B cell (primary cell): ENCODE measurements at regions not wholly inside any gene's neighbourhood (a gene's known extent, or its start where the extent isn't known, plus 50 kb on each side); places are given as distances from the start of the nearest gene placed in this dataset.

Experiments
- ATAC-seq: fragments of 200-7000 bp; cut with Tn5 transposase; one replicate; pipeline ENCODE4 v1.10.0; 2021; ENCODE audit warnings: low read depth, mild to moderate bottlenecking, moderate number of reproducible peaks, moderate library complexity
- CTCF ChIA-PET: fragments of 350-600 bp; sonication (Branson Sonifier 250); formaldehyde crosslinking; loops from one replicate; lab custom pipeline; 2021; ENCODE audit warnings: antibody characterized with exemption, inconsistent platforms; lab: Charles Lee
- POLR2A ChIA-PET: fragments of 350-600 bp; sonication (Branson Sonifier 250); formaldehyde crosslinking; loops from one replicate; lab custom pipeline; 2021; ENCODE audit warnings: antibody characterized with exemption; lab: Charles Lee
- DNase-seq: peaks from one replicate; pipeline ENCODE4 v3.0.0; 2013
- H2AFZ ChIP-seq: 2 replicates; pipeline ENCODE4 v1.6.1; 2012; ENCODE audit warnings: mild to moderate bottlenecking, low read depth, low read length; ENCODE audit not compliant: insufficient read depth, poor library complexity, severe bottlenecking
- H3K27ac ChIP-seq, 2 donors: 1 replicate in 1 of 2; 2 replicates in 1 of 2; pipeline ENCODE4 v1.5.1; 2012 to 2013; ENCODE audit warnings: low read length in 2 of 2, mild to moderate bottlenecking in 2 of 2, moderate library complexity in 1 of 2
- H3K27me3 ChIP-seq, 4 experiments: fragments of 200-600 bp in 1 of 4; sonication (generic) in 1 of 4; replicated peaks in 1 of 4; 1 replicate in 2 of 4; 2 replicates in 2 of 4; pipeline versions ENCODE4 v1.6.1 to v1.7.0; 2013 to 2016; ENCODE audit warnings: low read length in 3 of 4, mild to moderate bottlenecking in 2 of 4, mixed read lengths in 1 of 4, moderate library complexity in 1 of 4; ENCODE audit not compliant: insufficient read depth in 4 of 4, control insufficient read depth in 3 of 4; ENCODE audit errors: control extremely low read depth in 1 of 4
- H3K36me3 ChIP-seq, 2 experiments: replicated peaks in 1 of 2; 1 replicate in 1 of 2; 2 replicates in 1 of 2; pipeline versions ENCODE4 v1.6.1 to v1.7.1; 2013; ENCODE audit warnings: low read length in 1 of 2; ENCODE audit not compliant: insufficient read depth in 2 of 2, control insufficient read depth in 1 of 2; ENCODE audit errors: control extremely low read depth in 1 of 2, extremely low read depth in 1 of 2
- H3K4me1 ChIP-seq, 2 donors: fragments of 200-600 bp in 1 of 2; sonication (generic) in 1 of 2; 1 replicate in 1 of 2; 2 replicates in 1 of 2; pipeline versions ENCODE4 v1.5.1 to v1.6.1; 2013 to 2017; ENCODE audit warnings: low read length in 2 of 2; ENCODE audit not compliant: control insufficient read depth in 2 of 2, insufficient read depth in 2 of 2
- H3K4me2 ChIP-seq: replicated peaks from 2 replicates; pipeline ENCODE3; 2012; ENCODE audit warnings: mild to moderate bottlenecking, low read depth, low read length; ENCODE audit not compliant: poor library complexity, severe bottlenecking
- H3K4me3 ChIP-seq, 5 experiments: fragments of 200-600 bp in 1 of 5; sonication (generic) in 1 of 5; 1 replicate in 3 of 5; 2 replicates in 2 of 5; pipeline versions ENCODE4 v1.5.1 to v1.7.0; 2011 to 2016; ENCODE audit warnings: low read length in 4 of 5, mild to moderate bottlenecking in 4 of 5, low read depth in 2 of 5, control low read depth in 1 of 5, moderate library complexity in 1 of 5; ENCODE audit not compliant: insufficient read depth in 1 of 5; ENCODE audit errors: control extremely low read depth in 1 of 5, extremely low read depth in 1 of 5
- H3K79me2 ChIP-seq: fragments of 200-600 bp; sonication (generic); one replicate; pipeline ENCODE4 v1.6.0; 2016; ENCODE audit warnings: low read length; ENCODE audit not compliant: control insufficient read depth, insufficient read depth
- H3K9ac ChIP-seq: fragments of 200-600 bp; sonication (generic); 2 replicates; pipeline ENCODE4 v1.6.1; 2017; ENCODE audit warnings: mild to moderate bottlenecking, low read length, moderate library complexity
- H3K9me3 ChIP-seq, 3 donors: one replicate each; pipeline versions ENCODE4 v1.6.1 to v1.7.1; 2013; ENCODE audit warnings: low read length in 2 of 3; ENCODE audit not compliant: control insufficient read depth in 2 of 3, insufficient read depth in 1 of 3; ENCODE audit errors: control extremely low read depth in 1 of 3
- H4K20me1 ChIP-seq: 2 replicates; pipeline ENCODE4 v1.6.0; 2012; ENCODE audit warnings: mild to moderate bottlenecking, low read length; ENCODE audit not compliant: insufficient read depth, control insufficient read depth, poor library complexity, severe bottlenecking
- H3K27ac Mint-ChIP-seq: one replicate; pipeline ENCODE4 v1.8.0; 2021; ENCODE audit warnings: mixed read lengths
- H3K27me3 Mint-ChIP-seq: one replicate; pipeline ENCODE4 v1.8.0; 2021; ENCODE audit warnings: mixed read lengths
- H3K4me1 Mint-ChIP-seq: one replicate; pipeline ENCODE4 v1.8.0; 2021; ENCODE audit warnings: mixed read lengths
- H3K4me3 Mint-ChIP-seq: one replicate; pipeline ENCODE4 v1.8.0; 2021; ENCODE audit warnings: mixed read lengths
- H3K9me3 Mint-ChIP-seq: one replicate; pipeline ENCODE4 v1.8.0; 2022; ENCODE audit warnings: mixed read lengths; ENCODE audit not compliant: insufficient read depth
- EZH2 ChIP-seq: IDR thresholded peaks from 2 replicates; pipeline ENCODE4 v1.6.1; 2012; ENCODE audit warnings: borderline replicate concordance, low read depth, mild to moderate bottlenecking, moderate library complexity, low read length; ENCODE audit not compliant: insufficient read depth, poor library complexity, severe bottlenecking
- WGBS: methylation state at CpG from one replicate; pipeline ENCODE4 v1.1.5; 2013; ENCODE audit warnings: missing lambda C conversion rate; ENCODE audit not compliant: insufficient coverage; 5-methylcytosine and 5-hydroxymethylcytosine counted together
- intact Hi-C: fragments of 100-400 bp; cut with micrococcal nuclease; formaldehyde crosslinking; loops from one replicate; pipeline ENCODE4 v1.10.0; 2022
- TF ChIP-seq, protein P1 (sequence below): fragments of 200-600 bp; IDR thresholded peaks from one replicate; pipeline ENCODE4 v1.8.0; 2022; ENCODE audit warnings: antibody characterized with exemption, mild to moderate bottlenecking

GRCh38 chr12:78760906-78761305, 103.7 kb upstream of the SYT1 start:
- intact Hi-C loops: no loop called here
- no peak for ATAC-seq
- no CpG with 5 or more reads among the region's 5 CpGs for WGBS
- Histone ChIP-seq H3K4me1 (no peaks in the 10 kb centered on the region), H4K20me1 (no peaks in the 10 kb centered on the region), H3K79me2 (no peaks in the 10 kb centered on the region), H3K4me3 (no peak overlapping the region), H3K4me2 (no peak overlapping the region), H3K27me3 (no peaks in the 10 kb centered on the region), H3K9me3 (peaks cover 0 to 1% (median 0%) of the 10 kb centered on the region in 3 donors), H3K27ac (no peak overlapping the region), H2AFZ (no peak overlapping the region), H3K36me3 (no peaks in the 10 kb centered on the region), H3K9ac (no peak overlapping the region)
- ChIA-PET CTCF (no interaction called here), POLR2A (no interaction called here)
- TF ChIP-seq, protein P1, sequence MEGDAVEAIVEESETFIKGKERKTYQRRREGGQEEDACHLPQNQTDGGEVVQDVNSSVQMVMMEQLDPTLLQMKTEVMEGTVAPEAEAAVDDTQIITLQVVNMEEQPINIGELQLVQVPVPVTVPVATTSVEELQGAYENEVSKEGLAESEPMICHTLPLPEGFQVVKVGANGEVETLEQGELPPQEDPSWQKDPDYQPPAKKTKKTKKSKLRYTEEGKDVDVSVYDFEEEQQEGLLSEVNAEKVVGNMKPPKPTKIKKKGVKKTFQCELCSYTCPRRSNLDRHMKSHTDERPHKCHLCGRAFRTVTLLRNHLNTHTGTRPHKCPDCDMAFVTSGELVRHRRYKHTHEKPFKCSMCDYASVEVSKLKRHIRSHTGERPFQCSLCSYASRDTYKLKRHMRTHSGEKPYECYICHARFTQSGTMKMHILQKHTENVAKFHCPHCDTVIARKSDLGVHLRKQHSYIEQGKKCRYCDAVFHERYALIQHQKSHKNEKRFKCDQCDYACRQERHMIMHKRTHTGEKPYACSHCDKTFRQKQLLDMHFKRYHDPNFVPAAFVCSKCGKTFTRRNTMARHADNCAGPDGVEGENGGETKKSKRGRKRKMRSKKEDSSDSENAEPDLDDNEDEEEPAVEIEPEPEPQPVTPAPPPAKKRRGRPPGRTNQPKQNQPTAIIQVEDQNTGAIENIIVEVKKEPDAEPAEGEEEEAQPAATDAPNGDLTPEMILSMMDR: no peak
- no peak for TF ChIP-seq EZH2
- Mint-ChIP-seq H3K27ac (no peak overlapping the region), H3K9me3 (peaks cover 3% of the 10 kb centered on the region), H3K27me3 (no peaks in the 10 kb centered on the region), H3K4me3 (no peak overlapping the region), H3K4me1 (no peaks in the 10 kb centered on the region)
- DNase-seq: no peak

DNA sequence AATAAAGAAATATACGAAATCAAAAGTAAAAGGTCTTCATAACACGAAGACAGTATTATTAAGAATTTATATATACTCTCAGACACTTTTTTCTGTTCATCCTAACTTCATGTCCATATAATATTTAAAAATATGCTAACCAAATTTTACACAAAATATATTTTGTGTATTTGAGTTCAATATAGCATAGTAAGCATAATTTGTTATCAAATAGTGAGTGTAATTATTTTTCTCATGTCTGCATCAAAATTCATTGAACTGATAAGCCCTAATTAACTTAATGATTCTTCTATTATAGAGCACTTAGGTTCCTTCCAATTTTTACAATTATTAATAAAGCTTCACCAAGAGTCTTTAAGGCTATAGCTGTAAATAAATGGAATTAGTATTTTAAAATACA, 99.7 kb upstream of the SYT1 start:
- TF ChIP-seq, protein P1: no peak
- no peak for TF ChIP-seq EZH2
- no CpG with 5 or more reads among the region's 2 CpGs for WGBS
- H3K9me3 ChIP-seq: peaks cover 0 to 1% (median 0%) of the 10 kb centered on the region in 3 donors
- no peaks in the 10 kb centered on the region for H3K4me1 ChIP-seq
- no peaks in the 10 kb centered on the region for H3K79me2 ChIP-seq
- ATAC-seq (no peak), DNase-seq (no peak)
- H3K4me3 Mint-ChIP-seq: no peak overlapping the region
- POLR2A ChIA-PET: no interaction called here
- no peaks in the 10 kb centered on the region for H3K27me3 ChIP-seq
- no peaks in the 10 kb centered on the region for H3K36me3 ChIP-seq
- no peak overlapping the region for H3K4me2 ChIP-seq
- no peak overlapping the region for H2AFZ ChIP-seq
- H3K4me3 ChIP-seq: no peak overlapping the region
- no peak overlapping the region for H3K27ac Mint-ChIP-seq
- no peaks in the 10 kb centered on the region for H3K27me3 Mint-ChIP-seq
- H3K9me3 Mint-ChIP-seq: no peaks in the 10 kb centered on the region
- H3K9ac ChIP-seq: no peak overlapping the region
- no peak overlapping the region for H3K27ac ChIP-seq
- no peaks in the 10 kb centered on the region for H4K20me1 ChIP-seq
- intact Hi-C loops: no loop called here
- H3K4me1 Mint-ChIP-seq: no peaks in the 10 kb centered on the region
- CTCF ChIA-PET: no interaction called here
